H1 (cell line): ENCODE measurements at regions not wholly inside any gene's neighbourhood (a gene's known extent, or its start where the extent isn't known, plus 50 kb on each side); places are given as distances from the start of the nearest gene placed in this dataset.

Experiments
- CTCF ChIA-PET: fragments of 300-600 bp; sonication (Branson Sonifier 250); formaldehyde crosslinking; loops from one replicate; lab custom pipeline; 2021; ENCODE audit not compliant: partially characterized antibody; lab: Charles Lee
- POLR2A ChIA-PET: fragments of 300-600 bp; sonication (Branson Sonifier 250); formaldehyde crosslinking; loops from one replicate; lab custom pipeline; 2021; ENCODE audit warnings: inconsistent platforms; ENCODE audit not compliant: partially characterized antibody; lab: Charles Lee
- DNase-seq, 2 experiments: peaks; one replicate each; pipeline versions ENCODE4 v3.0.0 to v3.0.0-alpha.2; 2010 to 2022; ENCODE audit warnings: low spot score in 2 of 2, low read depth in 1 of 2, mixed read lengths in 1 of 2
- FAIRE-seq: peaks from 2 replicates; lab custom pipeline; 2011; peaks lifted over from hg19 to GRCh38; lab: Jason Lieb, UNC
- H2AFZ ChIP-seq: 2 replicates; pipeline ENCODE4 v1.8.1; 2012; ENCODE audit warnings: low read length, inconsistent platforms
- H2AK5ac ChIP-seq: 2 replicates; pipeline ENCODE4 v1.6.1; 2013; ENCODE audit warnings: low read depth, low read length
- H2BK120ac ChIP-seq: replicated peaks from 2 replicates; pipeline ENCODE3; 2013; ENCODE audit warnings: low read depth, low read length, inconsistent platforms
- H2BK12ac ChIP-seq: 2 replicates; pipeline ENCODE4 v1.6.1; 2013; ENCODE audit warnings: low read depth, low read length
- H2BK15ac ChIP-seq: 2 replicates; pipeline ENCODE4 v1.6.1; 2013; ENCODE audit warnings: low read length
- H2BK20ac ChIP-seq: 2 replicates; pipeline ENCODE4 v1.6.1; 2013; ENCODE audit warnings: low read length
- H2BK5ac ChIP-seq: 2 replicates; pipeline ENCODE4 v1.6.1; 2013; ENCODE audit warnings: low read depth, low read length
- H3K14ac ChIP-seq: 2 replicates; pipeline ENCODE4 v1.6.1; 2013; ENCODE audit warnings: inconsistent platforms; ENCODE audit not compliant: insufficient read length
- H3K18ac ChIP-seq: 2 replicates; pipeline ENCODE4 v1.6.1; 2013; ENCODE audit warnings: low read length; ENCODE audit errors: extremely low read depth
- H3K23ac ChIP-seq: 2 replicates; pipeline ENCODE4 v1.6.1; 2013; ENCODE audit warnings: inconsistent platforms; ENCODE audit not compliant: insufficient read length
- H3K23me2 ChIP-seq: 2 replicates; pipeline ENCODE4 v1.6.1; 2013; ENCODE audit warnings: low read depth, low read length
- H3K27ac ChIP-seq: 2 replicates; pipeline ENCODE4 v1.6.1; 2011; ENCODE audit warnings: low read depth, low read length, inconsistent platforms
- H3K27me3 ChIP-seq, 4 experiments: replicated peaks in 1 of 4; 1 replicate in 1 of 4; 2 replicates in 3 of 4; pipeline versions ENCODE4 v1.6.1 to v1.8.1; 2011 to 2013; ENCODE audit warnings: low read length in 3 of 4, mild to moderate bottlenecking in 3 of 4, inconsistent platforms in 2 of 4, mixed read lengths in 2 of 4, moderate library complexity in 1 of 4; ENCODE audit not compliant: control insufficient read depth in 3 of 4, insufficient read depth in 3 of 4; ENCODE audit errors: extremely low read depth in 1 of 4
- H3K36me3 ChIP-seq, 4 experiments: 2 replicates each; pipeline versions ENCODE4 v1.6.1 to v1.8.1; 2011 to 2013; ENCODE audit warnings: mild to moderate bottlenecking in 4 of 4, low read length in 3 of 4, moderate library complexity in 2 of 4, control low read depth in 1 of 4, inconsistent platforms in 1 of 4; ENCODE audit not compliant: insufficient read depth in 4 of 4, control insufficient read depth in 2 of 4
- H3K4ac ChIP-seq: replicated peaks from 2 replicates; pipeline ENCODE3; 2013; ENCODE audit warnings: low read length, low read depth, mixed read lengths, inconsistent platforms; ENCODE audit not compliant: insufficient read length
- H3K4me1 ChIP-seq, 4 experiments: replicated peaks in 1 of 4; 1 replicate in 1 of 4; 2 replicates in 3 of 4; pipeline versions ENCODE4 v1.6.1 to v1.8.1; 2011 to 2013; ENCODE audit warnings: low read length in 3 of 4, inconsistent platforms in 2 of 4, mixed read lengths in 1 of 4; ENCODE audit not compliant: insufficient read depth in 4 of 4, control insufficient read depth in 3 of 4
- H3K4me2 ChIP-seq, 2 experiments: 2 replicates each; pipeline versions ENCODE4 v1.6.1 to v1.8.1; 2011 to 2013; ENCODE audit warnings: low read depth in 2 of 2, low read length in 2 of 2, control low read depth in 1 of 2, inconsistent platforms in 1 of 2, mild to moderate bottlenecking in 1 of 2; ENCODE audit not compliant: insufficient read depth in 1 of 2
- H3K4me3 ChIP-seq, 4 experiments: fragments of 200-600, 300-600 bp in 1 of 4; sonication (generic), shearing (Covaris generic), sonication (Bioruptor Twin) in 1 of 4; 2 replicates each; pipeline versions ENCODE4 v1.5.1 to v1.8.1; 2011 to 2016; ENCODE audit warnings: low read length in 4 of 4, low read depth in 3 of 4, control low read depth in 2 of 4, inconsistent platforms in 2 of 4, mild to moderate bottlenecking in 2 of 4, mixed read lengths in 1 of 4, moderate library complexity in 1 of 4; ENCODE audit not compliant: insufficient read depth in 2 of 4; ENCODE audit errors: extremely low read depth in 1 of 4
- H3K56ac ChIP-seq: replicated peaks from 2 replicates; pipeline ENCODE3; 2013; ENCODE audit warnings: low read depth, mild to moderate bottlenecking, mixed read lengths, low read length, inconsistent platforms; ENCODE audit not compliant: insufficient read length
- H3K79me1 ChIP-seq: 2 replicates; pipeline ENCODE4 v1.6.1; 2013; ENCODE audit warnings: low read depth, low read length, control low read depth
- H3K79me2 ChIP-seq, 2 experiments: 2 replicates each; pipeline versions ENCODE4 v1.6.1 to v1.8.1; 2012 to 2013; ENCODE audit warnings: low read length in 2 of 2, mild to moderate bottlenecking in 2 of 2, inconsistent platforms in 1 of 2; ENCODE audit not compliant: insufficient read depth in 2 of 2, control insufficient read depth in 1 of 2
- H3K9ac ChIP-seq, 4 experiments: replicated peaks in 1 of 4; 1 replicate in 1 of 4; 2 replicates in 3 of 4; pipeline versions ENCODE4 v1.6.1 to v1.8.1; 2011 to 2013; ENCODE audit warnings: low read depth in 3 of 4, low read length in 3 of 4, control low read depth in 2 of 4, mild to moderate bottlenecking in 2 of 4, moderate library complexity in 2 of 4, inconsistent platforms in 1 of 4; ENCODE audit errors: extremely low read depth in 1 of 4
- H3K9me3 ChIP-seq, 2 experiments: 2 replicates each; pipeline versions ENCODE4 v1.6.1 to v1.8.1; 2012 to 2013; ENCODE audit warnings: mild to moderate bottlenecking in 2 of 2, moderate library complexity in 2 of 2, control low read depth in 1 of 2, inconsistent platforms in 1 of 2, low read depth in 1 of 2, low read length in 1 of 2, mixed read lengths in 1 of 2; ENCODE audit not compliant: insufficient read depth in 2 of 2
- H4K20me1 ChIP-seq, 2 experiments: replicated peaks in 1 of 2; 2 replicates each; pipeline versions ENCODE3 to v1.8.1; 2011 to 2013; ENCODE audit warnings: inconsistent platforms in 2 of 2, low read length in 2 of 2, mild to moderate bottlenecking in 1 of 2; ENCODE audit not compliant: insufficient read depth in 2 of 2, control insufficient read depth in 1 of 2
- H4K5ac ChIP-seq: 2 replicates; pipeline ENCODE4 v1.6.1; 2013; ENCODE audit warnings: low read length, low read depth, mixed read lengths, inconsistent platforms; ENCODE audit not compliant: insufficient read length
- H4K8ac ChIP-seq: 2 replicates; pipeline ENCODE4 v1.8.0; 2013; ENCODE audit warnings: mild to moderate bottlenecking, moderate library complexity, low read length, inconsistent platforms; ENCODE audit not compliant: insufficient read depth; ENCODE audit errors: extremely low read depth
- H4K91ac ChIP-seq: replicated peaks from 2 replicates; pipeline ENCODE3; 2013; ENCODE audit warnings: low read length, mixed read lengths, inconsistent platforms; ENCODE audit not compliant: insufficient read length
- BACH1 ChIP-seq: IDR thresholded peaks from 2 replicates; pipeline ENCODE4 v1.6.1; 2012; ENCODE audit warnings: low read length, improper control_type of control experiment
- E2F6 ChIP-seq: IDR thresholded peaks from 2 replicates; pipeline ENCODE4 v1.6.1; 2012; ENCODE audit warnings: inconsistent platforms
- NANOG ChIP-seq: IDR thresholded peaks from 2 replicates; pipeline ENCODE4 v1.6.1; 2011; ENCODE audit warnings: low read length, low read depth, mild to moderate bottlenecking, inconsistent platforms; ENCODE audit not compliant: insufficient read depth, poor library complexity, severe bottlenecking
- POLR2AphosphoS5 ChIP-seq: IDR thresholded peaks from 2 replicates; pipeline ENCODE4 v1.6.1; 2011; ENCODE audit warnings: low read depth, low read length
- WGBS, 2 experiments: shearing (Covaris generic) in 1 of 2; methylation state at CpG; one replicate each; pipeline versions ENCODE4 v1.1.6 to v1.1.7; 2013 to 2015; ENCODE audit warnings: low lambda C conversion rate in 2 of 2, mixed read lengths in 2 of 2, inconsistent platforms in 1 of 2, low coverage in 1 of 2, missing lambda C conversion rate in 1 of 2; ENCODE audit not compliant: insufficient replicate concordance in 2 of 2, insufficient coverage in 1 of 2, insufficient read length in 1 of 2; ENCODE audit errors: extremely low coverage in 1 of 2, missing lambda C conversion rate in 1 of 2; 5-methylcytosine and 5-hydroxymethylcytosine counted together

- no peak overlapping the region for H3K23ac ChIP-seq
- ChIA-PET POLR2A (no interaction called here), CTCF (interaction anchor here (0.8 to 1.8 kb wide), 3 partner anchors 13 to 56 kb away, joined by 3 to 6 read pairs (median 4); no protein-coding TSS in a partner anchor)
- H3K79me1 ChIP-seq = no peaks in the 10 kb centered on the region
- no peak overlapping the region for H2AK5ac ChIP-seq
- H3K27me3 ChIP-seq = no peaks in the 10 kb centered on the region
- no peak overlapping the region for H3K56ac ChIP-seq
- H2BK12ac ChIP-seq = no peak overlapping the region
- no peak overlapping the region for H4K91ac ChIP-seq
- H2BK20ac ChIP-seq = no peak overlapping the region
- H3K9ac ChIP-seq = no peak overlapping the region
- no peak overlapping the region for H3K18ac ChIP-seq
- no peaks in the 10 kb centered on the region for H3K36me3 ChIP-seq
- no peak for TF ChIP-seq E2F6
- TF ChIP-seq BACH1 = no peak
- TF ChIP-seq NANOG = no peak
- TF ChIP-seq POLR2AphosphoS5 = no peak
- WGBS, 2 experiments = 94% methylated on average over 10 of the region's 10 CpGs; no CpG with 5 or more reads in 1 of the 2 experiments
- H3K9me3 ChIP-seq = no peaks in the 10 kb centered on the region
- no peaks in the 10 kb centered on the region for H3K23me2 ChIP-seq
- DNase-seq (no peak), FAIRE-seq (no peak)
- no peak overlapping the region for H3K27ac ChIP-seq
- no peak overlapping the region for H3K14ac ChIP-seq
- no peak overlapping the region for H3K4me3 ChIP-seq
- no peak overlapping the region for H3K4ac ChIP-seq
- H3K4me2 ChIP-seq = no peak overlapping the region
- no peak overlapping the region for H4K5ac ChIP-seq
- H2BK120ac ChIP-seq = no peak overlapping the region
- no peak overlapping the region for H2BK5ac ChIP-seq
- H2AFZ ChIP-seq = no peak overlapping the region
- no peak overlapping the region for H2BK15ac ChIP-seq
- H4K20me1 ChIP-seq = no peaks in the 10 kb centered on the region
- H3K4me1 ChIP-seq = no peaks in the 10 kb centered on the region
- H4K8ac ChIP-seq = no peak overlapping the region
- no peaks in the 10 kb centered on the region for H3K79me2 ChIP-seq
Observed at GRCh38 chr6:166830891-166831363, 125.4 kb downstream of the RNASET2 start.
